ENCODE measurements at regions not wholly inside any gene's neighbourhood (a gene's known extent, or its start where the extent isn't known, plus 50 kb on each side); places are given as distances from the start of the nearest gene placed in this dataset.
A peak's percentile ranks its signal among the peaks of the same experiment; 100 is the strongest.

DNA sequence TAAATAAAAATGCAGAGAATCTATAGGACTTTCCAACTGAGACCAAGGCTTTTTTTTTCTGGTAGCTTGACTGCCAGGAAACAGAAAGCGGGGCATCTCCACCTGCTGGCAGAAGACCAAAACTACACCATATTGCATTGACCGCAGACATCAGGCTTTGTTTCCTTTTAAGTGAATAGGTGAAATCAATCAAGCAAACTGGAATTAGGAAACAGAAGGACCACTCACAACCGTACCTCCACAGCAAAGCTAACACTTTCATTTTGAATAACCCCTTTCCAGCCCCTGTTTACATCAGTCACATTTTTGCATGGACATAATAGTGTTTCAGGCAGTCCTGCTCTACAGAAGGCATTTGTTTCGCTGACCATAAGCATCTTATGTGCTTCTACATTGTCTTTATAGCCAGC is 218.2 kb downstream of the IDS start:
- TF ChIP-seq, protein P1, sequence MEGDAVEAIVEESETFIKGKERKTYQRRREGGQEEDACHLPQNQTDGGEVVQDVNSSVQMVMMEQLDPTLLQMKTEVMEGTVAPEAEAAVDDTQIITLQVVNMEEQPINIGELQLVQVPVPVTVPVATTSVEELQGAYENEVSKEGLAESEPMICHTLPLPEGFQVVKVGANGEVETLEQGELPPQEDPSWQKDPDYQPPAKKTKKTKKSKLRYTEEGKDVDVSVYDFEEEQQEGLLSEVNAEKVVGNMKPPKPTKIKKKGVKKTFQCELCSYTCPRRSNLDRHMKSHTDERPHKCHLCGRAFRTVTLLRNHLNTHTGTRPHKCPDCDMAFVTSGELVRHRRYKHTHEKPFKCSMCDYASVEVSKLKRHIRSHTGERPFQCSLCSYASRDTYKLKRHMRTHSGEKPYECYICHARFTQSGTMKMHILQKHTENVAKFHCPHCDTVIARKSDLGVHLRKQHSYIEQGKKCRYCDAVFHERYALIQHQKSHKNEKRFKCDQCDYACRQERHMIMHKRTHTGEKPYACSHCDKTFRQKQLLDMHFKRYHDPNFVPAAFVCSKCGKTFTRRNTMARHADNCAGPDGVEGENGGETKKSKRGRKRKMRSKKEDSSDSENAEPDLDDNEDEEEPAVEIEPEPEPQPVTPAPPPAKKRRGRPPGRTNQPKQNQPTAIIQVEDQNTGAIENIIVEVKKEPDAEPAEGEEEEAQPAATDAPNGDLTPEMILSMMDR (IDR thresholded peaks at IDR 0.05), result peak in 5 of 6 experiments; percentile 37 to 53 (median 41)
- TF ChIP-seq POLR2A (IDR thresholded peaks at IDR 0.05), result no peak

Measured in esophagus squamous epithelium (tissue), 4 donors.